IMR-90 (cell line): ENCODE measurements at regions not wholly inside any gene's neighbourhood (a gene's known extent, or its start where the extent isn't known, plus 50 kb on each side); places are given as distances from the start of the nearest gene placed in this dataset.

Experiments used
- CEBPB ChIP-seq: IDR thresholded peaks from 2 replicates; pipeline ENCODE4 v1.6.1; 2012; ENCODE audit warnings: low read depth, low read length, improper control_type of control experiment
- POLR2A ChIP-seq: IDR thresholded peaks from 2 replicates; pipeline ENCODE4 v1.6.1; 2012; ENCODE audit warnings: mild to moderate bottlenecking, low read depth, low read length
- RFX5 ChIP-seq: IDR thresholded peaks from 2 replicates; pipeline ENCODE4 v1.8.0; 2012; ENCODE audit warnings: low read depth, mild to moderate bottlenecking, low read length, moderate library complexity
- TF ChIP-seq, protein P1 (sequence below): conservative IDR thresholded peaks from 2 replicates; pipeline ENCODE4 v1.5.1; 2012; ENCODE audit warnings: mild to moderate bottlenecking, low read depth, low read length, improper control_type of control experiment

DNA sequence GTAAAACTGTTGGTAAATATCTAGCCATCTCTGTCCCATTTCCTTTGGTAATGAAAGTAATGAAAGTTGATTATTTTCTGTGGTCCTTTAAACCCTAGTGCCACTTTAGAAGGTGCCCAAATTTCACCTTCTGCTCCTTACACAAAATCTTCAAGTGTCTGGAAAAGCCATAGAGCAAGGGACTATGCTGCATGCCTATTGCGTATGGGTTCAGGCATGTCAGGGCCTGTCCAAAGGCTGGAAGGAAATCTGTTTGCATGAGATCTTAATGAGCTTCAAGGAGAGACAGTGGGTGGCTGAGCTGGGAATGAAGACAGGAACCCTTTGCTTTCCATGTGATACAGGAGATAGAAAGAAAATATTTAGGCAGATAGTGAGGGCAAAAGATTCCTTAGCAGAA is 66.6 kb upstream of the CCN6 start:
- 0 out of 2 replicates have a peak, but pooled peaks have one; percentile 8 for TF ChIP-seq CEBPB
- no peak for TF ChIP-seq RFX5
- no peak for TF ChIP-seq POLR2A
- TF ChIP-seq, protein P1, sequence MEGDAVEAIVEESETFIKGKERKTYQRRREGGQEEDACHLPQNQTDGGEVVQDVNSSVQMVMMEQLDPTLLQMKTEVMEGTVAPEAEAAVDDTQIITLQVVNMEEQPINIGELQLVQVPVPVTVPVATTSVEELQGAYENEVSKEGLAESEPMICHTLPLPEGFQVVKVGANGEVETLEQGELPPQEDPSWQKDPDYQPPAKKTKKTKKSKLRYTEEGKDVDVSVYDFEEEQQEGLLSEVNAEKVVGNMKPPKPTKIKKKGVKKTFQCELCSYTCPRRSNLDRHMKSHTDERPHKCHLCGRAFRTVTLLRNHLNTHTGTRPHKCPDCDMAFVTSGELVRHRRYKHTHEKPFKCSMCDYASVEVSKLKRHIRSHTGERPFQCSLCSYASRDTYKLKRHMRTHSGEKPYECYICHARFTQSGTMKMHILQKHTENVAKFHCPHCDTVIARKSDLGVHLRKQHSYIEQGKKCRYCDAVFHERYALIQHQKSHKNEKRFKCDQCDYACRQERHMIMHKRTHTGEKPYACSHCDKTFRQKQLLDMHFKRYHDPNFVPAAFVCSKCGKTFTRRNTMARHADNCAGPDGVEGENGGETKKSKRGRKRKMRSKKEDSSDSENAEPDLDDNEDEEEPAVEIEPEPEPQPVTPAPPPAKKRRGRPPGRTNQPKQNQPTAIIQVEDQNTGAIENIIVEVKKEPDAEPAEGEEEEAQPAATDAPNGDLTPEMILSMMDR = no peak
